Nephron progenitor cell (in vitro differentiated cells): ENCODE measurements at regions not wholly inside any gene's neighbourhood (a gene's known extent, or its start where the extent isn't known, plus 50 kb on each side); places are given as distances from the start of the nearest gene placed in this dataset.

Source experiments
- DNase-seq: peaks from one replicate; pipeline ENCODE4 v3.0.0; 2021
- H3K27ac Mint-ChIP-seq: 2 replicates; pipeline ENCODE4 v1.8.0; 2021; ENCODE audit warnings: mild to moderate bottlenecking, moderate library complexity, mixed read lengths
- H3K27me3 Mint-ChIP-seq: 2 replicates; pipeline ENCODE4 v1.8.0; 2021; ENCODE audit warnings: mild to moderate bottlenecking, low read depth, mixed read lengths; ENCODE audit not compliant: poor library complexity
- H3K36me3 Mint-ChIP-seq: 2 replicates; pipeline ENCODE4 v1.8.0; 2021; ENCODE audit warnings: low read depth, mixed read lengths
- H3K4me1 Mint-ChIP-seq: 2 replicates; pipeline ENCODE4 v1.8.0; 2021; ENCODE audit warnings: mixed read lengths
- H3K4me3 Mint-ChIP-seq: 2 replicates; pipeline ENCODE4 v1.8.0; 2021; ENCODE audit warnings: mild to moderate bottlenecking, moderate library complexity, mixed read lengths
- H3K9me3 Mint-ChIP-seq: 2 replicates; pipeline ENCODE4 v1.8.0; 2021; ENCODE audit warnings: mild to moderate bottlenecking, moderate library complexity, mixed read lengths
- TF ChIP-seq, protein P1 (sequence below): fragments of 200-600 bp; sonication (generic); IDR thresholded peaks from 2 replicates; pipeline ENCODE4 v1.5.0; 2021; ENCODE audit warnings: antibody characterized with exemption

GRCh38 chr7:125490167-125490566, 560.5 kb upstream of the POT1 start:
- DNase-seq = no peak
- TF ChIP-seq, protein P1, sequence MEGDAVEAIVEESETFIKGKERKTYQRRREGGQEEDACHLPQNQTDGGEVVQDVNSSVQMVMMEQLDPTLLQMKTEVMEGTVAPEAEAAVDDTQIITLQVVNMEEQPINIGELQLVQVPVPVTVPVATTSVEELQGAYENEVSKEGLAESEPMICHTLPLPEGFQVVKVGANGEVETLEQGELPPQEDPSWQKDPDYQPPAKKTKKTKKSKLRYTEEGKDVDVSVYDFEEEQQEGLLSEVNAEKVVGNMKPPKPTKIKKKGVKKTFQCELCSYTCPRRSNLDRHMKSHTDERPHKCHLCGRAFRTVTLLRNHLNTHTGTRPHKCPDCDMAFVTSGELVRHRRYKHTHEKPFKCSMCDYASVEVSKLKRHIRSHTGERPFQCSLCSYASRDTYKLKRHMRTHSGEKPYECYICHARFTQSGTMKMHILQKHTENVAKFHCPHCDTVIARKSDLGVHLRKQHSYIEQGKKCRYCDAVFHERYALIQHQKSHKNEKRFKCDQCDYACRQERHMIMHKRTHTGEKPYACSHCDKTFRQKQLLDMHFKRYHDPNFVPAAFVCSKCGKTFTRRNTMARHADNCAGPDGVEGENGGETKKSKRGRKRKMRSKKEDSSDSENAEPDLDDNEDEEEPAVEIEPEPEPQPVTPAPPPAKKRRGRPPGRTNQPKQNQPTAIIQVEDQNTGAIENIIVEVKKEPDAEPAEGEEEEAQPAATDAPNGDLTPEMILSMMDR = no peak
- H3K27ac Mint-ChIP-seq = no peak overlapping the region
- no peaks in the 10 kb centered on the region for H3K4me1 Mint-ChIP-seq
- H3K4me3 Mint-ChIP-seq = no peak overlapping the region
- H3K27me3 Mint-ChIP-seq = peaks cover 7% of the 10 kb centered on the region
- no peaks in the 10 kb centered on the region for H3K36me3 Mint-ChIP-seq
- H3K9me3 Mint-ChIP-seq = no peaks in the 10 kb centered on the region

GRCh38 chr7:125485223-125485622, 555.6 kb upstream of the POT1 start:
- Mint-ChIP-seq H3K36me3 (no peaks in the 10 kb centered on the region), H3K9me3 (no peaks in the 10 kb centered on the region), H3K4me3 (no peak overlapping the region), H3K4me1 (no peaks in the 10 kb centered on the region), H3K27ac (no peak overlapping the region), H3K27me3 (no peaks in the 10 kb centered on the region)
- TF ChIP-seq, protein P1 = no peak
- no peak for DNase-seq

DNA sequence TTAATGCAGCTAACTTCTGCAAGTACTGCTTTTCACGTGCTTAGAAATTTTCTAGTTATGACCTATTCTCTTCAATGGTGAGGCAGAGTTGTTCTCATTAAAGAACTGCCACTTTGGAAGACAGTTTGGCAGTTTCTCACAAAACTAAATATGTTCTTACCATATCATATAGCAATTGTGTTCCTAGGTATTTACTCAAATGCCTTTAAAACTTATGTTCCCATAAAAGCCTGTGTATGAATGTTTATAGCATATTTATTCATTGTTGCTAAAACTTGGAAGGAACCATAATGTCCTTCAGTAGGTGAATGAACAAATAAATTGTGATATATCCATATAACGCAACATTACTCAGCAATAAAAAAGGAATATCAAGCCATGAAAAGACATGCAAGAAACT, 555.1 kb upstream of the POT1 start:
- Mint-ChIP-seq H3K27ac (no peak overlapping the region), H3K36me3 (no peaks in the 10 kb centered on the region), H3K9me3 (no peaks in the 10 kb centered on the region), H3K4me3 (no peak overlapping the region), H3K27me3 (no peaks in the 10 kb centered on the region), H3K4me1 (no peaks in the 10 kb centered on the region)
- TF ChIP-seq, protein P1 = no peak
- DNase-seq = no peak

DNA sequence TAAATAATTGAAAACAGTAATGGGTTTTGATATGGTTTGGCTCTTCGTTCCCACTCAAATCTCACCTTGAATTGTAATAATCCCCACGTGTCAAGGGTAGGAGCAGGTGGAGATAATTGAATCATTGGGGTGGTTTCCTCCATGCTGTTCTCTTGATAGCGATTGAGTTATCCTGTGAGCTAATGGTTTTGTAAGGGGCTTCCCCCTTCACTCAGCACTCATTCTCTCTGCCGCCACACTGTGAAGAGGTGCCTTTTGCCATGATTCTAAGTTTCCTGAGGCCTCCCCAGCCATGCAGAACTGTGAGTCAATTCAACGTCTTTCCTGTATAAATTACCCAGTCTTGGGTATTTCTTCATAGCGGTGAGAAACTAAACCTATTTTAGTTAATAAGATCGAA, 551.7 kb upstream of the POT1 start:
- TF ChIP-seq, protein P1 = no peak
- no peaks in the 10 kb centered on the region for H3K36me3 Mint-ChIP-seq
- no peaks in the 10 kb centered on the region for H3K9me3 Mint-ChIP-seq
- peaks cover 3% of the 10 kb centered on the region for H3K27me3 Mint-ChIP-seq
- no peak overlapping the region for H3K4me3 Mint-ChIP-seq
- DNase-seq = no peak
- no peak overlapping the region for H3K27ac Mint-ChIP-seq
- no peaks in the 10 kb centered on the region for H3K4me1 Mint-ChIP-seq

DNA sequence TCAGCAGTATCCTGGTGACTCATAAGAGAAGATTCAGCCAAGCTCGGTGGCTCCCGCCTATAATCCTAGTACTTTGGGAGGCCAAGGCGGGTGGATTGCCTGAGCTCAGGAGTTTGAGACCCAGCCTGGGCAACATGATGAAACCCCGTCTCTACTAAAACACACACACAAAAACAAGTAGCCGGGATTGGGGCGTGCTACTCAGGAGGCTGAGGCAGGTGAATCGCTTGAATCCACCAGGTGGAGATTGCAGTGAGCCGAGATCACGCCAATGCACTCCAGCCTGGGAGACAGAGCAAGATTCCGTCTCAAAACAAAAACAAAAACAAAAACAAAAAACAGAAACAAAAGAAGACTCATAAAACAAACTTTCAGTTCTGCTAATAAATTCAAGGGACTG, 551.1 kb upstream of the POT1 start:
- no peak for DNase-seq
- TF ChIP-seq, protein P1 = no peak
- no peaks in the 10 kb centered on the region for H3K9me3 Mint-ChIP-seq
- no peak overlapping the region for H3K4me3 Mint-ChIP-seq
- no peaks in the 10 kb centered on the region for H3K4me1 Mint-ChIP-seq
- H3K27ac Mint-ChIP-seq = no peak overlapping the region
- peaks cover 3% of the 10 kb centered on the region for H3K27me3 Mint-ChIP-seq
- H3K36me3 Mint-ChIP-seq = no peaks in the 10 kb centered on the region

- TF ChIP-seq, protein P1 = no peak
- no peaks in the 10 kb centered on the region for H3K9me3 Mint-ChIP-seq
These were observed 539.2 kb upstream of the POT1 start for GRCh38 chr7:125468855-125469174.

More at GRCh38 chr7:125468855-125469174, 539.2 kb upstream of the POT1 start:
- Mint-ChIP-seq H3K4me3 (no peak overlapping the region), H3K4me1 (no peaks in the 10 kb centered on the region), H3K27ac (no peak overlapping the region), H3K27me3 (peaks cover 6% of the 10 kb centered on the region), H3K36me3 (no peaks in the 10 kb centered on the region)
- DNase-seq = no peak
